ENCODE measurements at regions not wholly inside any gene's neighbourhood (a gene's known extent, or its start where the extent isn't known, plus 50 kb on each side); places are given as distances from the start of the nearest gene placed in this dataset.

- Mint-ChIP-seq H3K27me3 (ENCODE audit: insufficient read depth, low read depth, poor library complexity) (peaks cover 8% of the 10 kb centered on the region), H3K9me3 (peaks cover 9% of the 10 kb centered on the region; the same call in 1 of the 3 replicates), H3K4me3 (no peak overlapping the region), H3K27ac (no peak overlapping the region), H3K36me3 (ENCODE audit: low read depth) (no peaks in the 10 kb centered on the region), H3K4me1 (peaks cover 6% of the 10 kb centered on the region)
- ATAC-seq (no peak), DNase-seq (ENCODE audit: low spot score) (no peak)
- no peak overlapping the region for H3K4me3 ChIP-seq
- H3K27ac ChIP-seq (ENCODE audit: low read depth), result no peak overlapping the region
- H3K27me3 ChIP-seq (ENCODE audit: insufficient read depth), result no peaks in the 10 kb centered on the region
- no peaks in the 10 kb centered on the region for H4K20me1 ChIP-seq (replicated peaks; ENCODE audit: insufficient read depth)
- no peaks in the 10 kb centered on the region for H3K79me2 ChIP-seq (replicated peaks; ENCODE audit: insufficient read depth)
- TF ChIP-seq JUNB (IDR thresholded peaks at IDR 0.05; ENCODE audit: unreplicated experiment) (no peak), ETS1 (IDR thresholded peaks at IDR 0.05) (no peak), ZNF462 (CRISPR knock-in tag; IDR thresholded peaks at IDR 0.05) (no peak), REST (IDR thresholded peaks at IDR 0.05; ENCODE audit: unreplicated experiment) (no peak), ZNF331 (CRISPR knock-in tag; IDR thresholded peaks at IDR 0.05; ENCODE audit: low read depth) (no peak), EZH2phosphoT487 (IDR thresholded peaks at IDR 0.05; ENCODE audit: unreplicated experiment) (no peak), STAT1 (IDR thresholded peaks at IDR 0.05; ENCODE audit: unreplicated experiment) (no peak), ZNF114 (CRISPR knock-in tag; IDR thresholded peaks at IDR 0.05) (no peak), POLR2AphosphoS5 (IDR thresholded peaks at IDR 0.05; ENCODE audit: low read depth) (no peak), NANOG (IDR thresholded peaks at IDR 0.05; ENCODE audit: borderline replicate concordance) (no peak), CTCF (conservative IDR thresholded peaks at IDR 0.05; ENCODE audit: low read depth in 2 of 2) (no peak), EZH2 (IDR thresholded peaks at IDR 0.05; ENCODE audit: low read depth, unreplicated experiment) (no peak), CREB1 (CRISPR knock-in tag; IDR thresholded peaks at IDR 0.05; ENCODE audit: low read depth) (no peak)
- no peak overlapping the region for H3K4me2 ChIP-seq
- H3K9me2 ChIP-seq (ENCODE audit: insufficient read depth), result 0 out of 2 replicates have a peak, but pooled peaks cover 3% of the 10 kb centered on the region
- no peak overlapping the region for H2AFZ ChIP-seq
- no peaks in the 10 kb centered on the region for H3K36me3 ChIP-seq (ENCODE audit: insufficient read depth)
- no peaks in the 10 kb centered on the region for H3K4me1 ChIP-seq (ENCODE audit: insufficient read depth)
- no peaks in the 10 kb centered on the region for H3F3A ChIP-seq (replicated peaks; ENCODE audit: low read depth)
Measured at GRCh38 chr16:79394206-79394605, 206.3 kb downstream of the MAF start.
